Activated T-cell treated with anti-CD3 and anti-CD28 coated beads for 4 hours (primary cell): ENCODE measurements at regions not wholly inside any gene's neighbourhood (a gene's known extent, or its start where the extent isn't known, plus 50 kb on each side); places are given as distances from the start of the nearest gene placed in this dataset.
"Not testable (repeated sequence)": the region's sequence is repeated elsewhere in the genome, so short reads cannot be mapped to it uniquely, and the experiment has no call there.

Experiments
- DNase-seq: peaks from one replicate; pipeline ENCODE4 v3.0.0-alpha.2; 2020

DNA sequence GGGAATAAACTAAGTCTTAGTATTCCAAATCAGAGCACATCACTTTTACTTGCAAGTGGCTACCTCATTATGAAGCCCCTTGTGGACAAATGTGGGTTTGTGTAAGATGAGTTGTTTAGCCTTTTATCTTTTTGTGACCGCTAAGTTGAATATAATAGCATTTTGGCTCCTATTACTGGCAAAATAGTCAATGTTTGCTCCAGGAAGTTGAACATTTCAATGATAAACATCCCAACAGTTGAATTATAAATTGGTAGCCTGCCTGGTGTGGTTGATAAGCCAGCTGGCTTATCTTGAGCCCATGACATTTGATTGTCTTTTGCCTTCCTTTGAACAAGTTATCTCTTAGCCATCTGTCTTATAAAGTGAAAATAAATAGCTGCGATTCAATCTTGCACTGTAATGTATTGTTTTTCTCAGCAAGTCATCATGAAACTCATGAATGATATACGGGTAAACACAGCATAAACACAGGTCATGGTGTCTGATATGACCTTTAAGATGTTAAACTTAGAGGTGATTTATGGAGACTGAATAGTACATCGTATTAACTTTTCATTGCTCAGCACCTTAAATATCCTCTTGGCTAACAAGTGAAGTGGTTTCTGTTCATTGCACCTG is 338.4 kb downstream of the SOCS6 start:
- DNase-seq: no peak

- DNase-seq: no peak
Observed at GRCh38 chr18:70622622-70623419, 334.0 kb downstream of the SOCS6 start.

DNA sequence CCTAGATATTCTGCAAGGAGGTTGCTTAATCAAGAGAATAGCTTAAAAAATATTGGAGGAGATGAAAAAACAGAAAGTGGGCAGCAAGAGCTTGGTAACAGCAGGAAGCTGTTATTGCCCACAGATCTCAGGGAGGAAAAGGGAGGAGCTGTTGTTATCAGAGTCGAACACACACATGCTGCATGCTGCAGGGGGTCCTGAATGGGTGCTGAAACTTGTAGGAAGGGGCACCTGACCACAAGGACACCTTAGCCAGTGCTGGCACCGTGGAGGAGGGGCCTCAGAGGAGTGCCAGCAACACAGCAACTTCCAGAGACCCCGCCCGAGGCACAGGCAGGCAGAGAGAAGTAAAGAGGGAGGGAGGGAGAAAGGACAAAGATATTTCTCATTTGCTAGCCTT is 332.9 kb downstream of the SOCS6 start:
- DNase-seq: no peak

DNA sequence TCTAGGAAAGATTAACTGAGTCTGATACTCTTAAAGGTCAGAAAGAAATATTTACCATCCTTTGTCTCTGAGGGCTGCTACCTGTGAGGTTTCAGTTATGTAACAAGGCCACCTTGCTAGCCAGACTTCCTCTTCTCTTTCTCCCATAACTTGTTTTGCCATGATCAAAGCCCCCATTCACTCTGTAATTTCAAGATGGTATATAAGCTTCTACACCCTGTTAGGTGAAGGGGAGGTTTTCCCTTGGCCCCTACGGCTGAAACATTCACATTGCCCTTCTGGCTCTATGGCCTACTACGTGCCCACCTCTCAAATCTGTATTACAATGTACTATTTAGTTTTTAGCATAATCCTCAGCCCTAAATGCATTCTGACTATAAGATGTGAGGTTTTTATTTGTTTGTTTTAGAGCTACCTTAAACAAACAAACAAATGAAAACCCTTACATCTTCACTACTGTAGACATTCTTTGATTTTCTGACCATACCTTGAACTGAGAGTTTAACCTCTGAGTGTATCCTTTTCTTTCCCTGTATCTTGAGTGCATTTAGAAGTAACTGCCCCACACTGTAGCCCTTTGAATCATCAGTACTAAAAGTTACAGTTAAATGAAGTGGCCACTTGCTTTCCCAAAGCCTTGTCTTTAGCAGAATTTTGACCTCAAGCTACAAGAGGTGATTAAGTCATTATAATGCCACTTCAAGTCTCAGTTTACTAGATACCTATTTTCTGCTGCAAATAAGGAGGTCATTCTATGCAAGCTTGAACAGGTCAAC is 332.2 kb downstream of the SOCS6 start:
- no peak for DNase-seq

- DNase-seq: no peak
Observed at GRCh38 chr18:70617020-70617763, 328.3 kb downstream of the SOCS6 start.

DNA sequence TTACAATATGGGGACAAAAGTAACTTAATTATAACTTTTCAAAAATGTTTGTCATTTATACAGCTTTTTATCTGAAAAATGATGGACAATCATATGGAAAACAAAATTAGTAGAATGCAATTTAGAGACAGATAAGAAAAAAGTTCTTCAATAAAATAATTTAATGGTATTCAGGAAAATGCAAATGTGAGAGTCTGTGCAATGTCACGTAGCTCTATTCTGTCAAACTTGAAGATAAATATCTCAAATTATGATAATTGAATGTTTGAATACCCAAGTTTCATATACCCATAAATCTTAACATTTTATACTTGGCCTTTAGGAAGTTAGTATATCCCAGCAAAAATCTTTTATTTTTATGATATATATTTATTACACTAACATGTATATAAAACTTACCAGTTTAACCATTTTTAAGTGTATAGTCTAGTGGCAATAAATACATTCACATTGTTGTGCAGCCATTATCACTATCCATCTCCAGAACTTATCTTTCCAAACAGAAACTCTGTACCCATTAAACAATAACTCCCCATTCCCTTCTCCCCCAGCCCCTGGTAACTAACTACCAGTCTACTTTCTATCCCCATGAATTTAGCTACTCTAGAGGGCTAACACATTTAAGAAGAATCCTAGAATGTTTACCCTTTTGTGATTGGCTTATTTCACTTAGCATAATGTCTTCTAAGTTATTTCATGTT is 311.5 kb downstream of the SOCS6 start:
- DNase-seq: no peak

- DNase-seq: no peak
Observed at GRCh38 chr18:70598406-70598805, 309.6 kb downstream of the SOCS6 start.

- no peak for DNase-seq
Observed at GRCh38 chr18:70582981-70583380, 294.1 kb downstream of the SOCS6 start.

GRCh38 chr18:70578480-70578879 is 289.6 kb downstream of the SOCS6 start:
- DNase-seq: no peak

- DNase-seq: no peak
Observed at GRCh38 chr18:70577023-70577420, 288.2 kb downstream of the SOCS6 start.

DNA sequence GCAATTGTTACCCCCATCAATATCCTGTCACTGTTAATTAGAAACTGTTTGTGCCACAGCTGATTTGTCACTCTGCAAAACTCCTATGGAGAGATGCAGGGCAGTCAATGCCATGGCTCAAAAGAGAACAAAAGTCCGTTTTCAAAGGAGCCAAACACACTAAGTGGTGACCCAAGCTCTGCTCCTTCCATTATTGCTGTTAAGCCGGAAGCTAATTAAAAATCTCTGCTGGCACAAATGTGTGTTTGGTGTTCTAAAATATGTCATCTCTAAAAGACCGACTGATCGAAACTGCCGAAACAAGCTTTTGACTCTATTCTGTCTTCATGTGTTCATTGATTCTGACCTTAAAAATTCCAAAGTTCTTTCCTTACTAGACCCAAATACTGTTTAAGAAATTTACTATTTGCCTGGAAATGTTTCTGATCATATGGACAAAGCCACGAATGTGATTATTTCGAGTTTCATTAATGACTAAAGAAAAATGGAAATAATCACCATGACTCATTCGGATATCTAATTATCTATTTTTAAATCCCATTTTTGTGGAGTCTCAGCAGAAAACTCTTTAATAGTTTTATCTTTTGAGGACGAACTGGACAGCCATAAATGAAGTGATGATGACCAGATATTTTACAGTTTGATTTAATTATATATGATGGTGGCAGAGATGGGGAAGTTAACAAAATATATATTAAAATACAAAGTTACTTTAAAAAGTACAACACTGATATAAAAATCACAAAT is 287.6 kb downstream of the SOCS6 start:
- DNase-seq: no peak

GRCh38 chr18:70574951-70575350 is 286.1 kb downstream of the SOCS6 start:
- not testable (repeated sequence) for DNase-seq

DNA sequence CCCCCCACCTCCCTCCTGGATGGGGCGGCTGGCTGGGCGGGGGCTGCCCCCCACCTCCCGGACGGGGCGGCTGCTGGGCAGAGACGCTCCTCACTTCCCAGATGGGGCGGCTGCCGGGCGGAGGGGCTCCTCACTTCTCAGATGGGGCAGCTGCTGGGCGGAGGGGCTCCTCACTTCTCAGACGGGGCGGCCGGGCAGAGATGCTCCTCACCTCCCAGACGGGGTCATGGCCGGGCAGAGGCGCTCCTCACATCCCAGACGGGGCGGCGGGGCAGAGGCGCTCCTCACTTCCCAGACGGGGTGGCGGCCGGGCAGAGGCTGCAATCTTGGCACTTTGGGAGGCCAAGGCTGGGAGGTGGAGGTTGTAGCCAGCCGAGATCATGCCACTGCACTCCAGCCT is 280.8 kb downstream of the SOCS6 start:
- DNase-seq: not testable (repeated sequence)

GRCh38 chr18:70559446-70559845 is 270.6 kb downstream of the SOCS6 start:
- no peak for DNase-seq

- no peak for DNase-seq
Observed at GRCh38 chr18:70558371-70558770, 269.5 kb downstream of the SOCS6 start.

GRCh38 chr18:70554854-70555445 is 266.1 kb downstream of the SOCS6 start:
- no peak for DNase-seq

DNA sequence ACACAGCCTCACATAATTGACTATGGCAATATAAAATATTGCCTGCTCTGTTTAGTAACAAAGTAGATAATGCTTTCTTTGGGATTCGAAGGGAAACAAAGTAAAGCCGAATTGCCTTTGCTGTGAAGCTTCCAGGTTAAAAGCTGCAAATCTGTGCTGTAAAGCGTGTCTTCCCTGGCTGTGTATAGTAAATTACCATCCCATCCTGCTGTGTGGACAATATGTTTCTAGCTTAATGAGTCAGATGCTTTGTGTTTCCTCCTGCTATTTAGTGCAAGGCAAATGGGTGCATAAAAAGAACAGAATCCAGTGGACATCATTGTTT is 265.1 kb downstream of the SOCS6 start:
- DNase-seq: no peak

- DNase-seq: no peak
Observed at GRCh38 chr18:70553245-70553935, 264.5 kb downstream of the SOCS6 start.

- DNase-seq: no peak
Observed at GRCh38 chr18:70536370-70537062, 247.7 kb downstream of the SOCS6 start.

DNA sequence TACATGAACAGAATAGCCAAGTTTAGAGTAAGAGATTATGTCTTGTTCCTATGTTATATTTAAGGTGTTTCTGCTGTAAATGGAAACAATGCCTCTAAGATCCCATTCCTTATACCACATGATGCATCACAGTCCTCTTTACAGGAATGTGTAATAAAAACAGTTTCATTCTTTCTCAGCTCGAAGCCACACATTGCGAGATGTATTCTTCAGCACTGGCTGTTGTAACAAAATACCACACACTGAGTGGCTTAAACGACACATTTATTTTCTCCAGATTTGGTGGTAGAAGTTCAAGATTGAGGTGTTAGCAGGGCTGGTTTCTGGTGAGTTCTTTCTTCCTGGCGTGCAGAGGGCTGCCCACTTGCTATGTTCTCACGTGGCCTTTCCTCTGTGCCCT is 246.2 kb downstream of the SOCS6 start:
- DNase-seq: no peak
